Body of pancreas (tissue), 4 donors: ENCODE measurements at regions not wholly inside any gene's neighbourhood (a gene's known extent, or its start where the extent isn't known, plus 50 kb on each side); places are given as distances from the start of the nearest gene placed in this dataset.

Experiments
- ATAC-seq: fragments of 150-250 bp; one replicate; pipeline ENCODE4 v1.9.1; 2016
- DNase-seq, 4 donors: peaks; one replicate each; pipeline ENCODE4 v3.0.0-alpha.2; 2019
- H3K27ac ChIP-seq, 4 donors: fragments of 200-600 bp; sonication (generic); 1 replicate in 3 of 4; 2 replicates in 1 of 4; pipeline versions ENCODE4 v1.5.1 to v1.6.1; 2016 to 2019; ENCODE audit warnings: mild to moderate bottlenecking in 1 of 4, mixed read lengths in 1 of 4, moderate library complexity in 1 of 4
- H3K27me3 ChIP-seq, 2 donors: fragments of 200-600 bp; sonication (generic); one replicate each; pipeline ENCODE4 v1.6.0; 2016; ENCODE audit warnings: mild to moderate bottlenecking in 1 of 2
- H3K36me3 ChIP-seq, 2 donors: fragments of 200-600 bp; sonication (generic); replicated peaks in 1 of 2; 2 replicates each; pipeline ENCODE4 v1.5.1; 2016; ENCODE audit warnings: low read depth in 2 of 2; ENCODE audit not compliant: insufficient read depth in 1 of 2
- H3K4me1 ChIP-seq: fragments of 200-600 bp; sonication (generic); one replicate; pipeline ENCODE4 v1.6.0; 2016
- H3K4me3 ChIP-seq, 2 donors: fragments of 200-600 bp; sonication (generic); 1 replicate in 1 of 2; 2 replicates in 1 of 2; pipeline ENCODE4 v1.5.1; 2016 to 2019
- H3K9me3 ChIP-seq, 3 donors: fragments of 200-600 bp; sonication (generic); 1 replicate in 2 of 3; 2 replicates in 1 of 3; pipeline ENCODE4 v1.5.1; 2016
- POLR2A ChIP-seq, 3 donors: fragments of 450-650 bp; IDR thresholded peaks; one replicate each; pipeline ENCODE4 v1.6.1; 2016; ENCODE audit warnings: antibody characterized with exemption in 3 of 3, mild to moderate bottlenecking in 2 of 3
- WGBS, 2 donors: methylation state at CpG; one replicate each; pipeline ENCODE4 v1.1.5; 2017; 5-methylcytosine and 5-hydroxymethylcytosine counted together
- intact Hi-C: fragments of 100-400 bp; cut with DNase I; formaldehyde crosslinking; loops from one replicate; pipeline ENCODE4 v1.15.1; 2023
- TF ChIP-seq, protein P1 (sequence below), 7 experiments: fragments of 450-650 bp in 4 of 7; fragments of 200-600 bp in 3 of 7; sonication (generic) in 3 of 7; IDR thresholded peaks; one replicate each; pipeline ENCODE4 v1.5.1; 2016 to 2019; ENCODE audit warnings: antibody characterized with exemption in 7 of 7

DNA sequence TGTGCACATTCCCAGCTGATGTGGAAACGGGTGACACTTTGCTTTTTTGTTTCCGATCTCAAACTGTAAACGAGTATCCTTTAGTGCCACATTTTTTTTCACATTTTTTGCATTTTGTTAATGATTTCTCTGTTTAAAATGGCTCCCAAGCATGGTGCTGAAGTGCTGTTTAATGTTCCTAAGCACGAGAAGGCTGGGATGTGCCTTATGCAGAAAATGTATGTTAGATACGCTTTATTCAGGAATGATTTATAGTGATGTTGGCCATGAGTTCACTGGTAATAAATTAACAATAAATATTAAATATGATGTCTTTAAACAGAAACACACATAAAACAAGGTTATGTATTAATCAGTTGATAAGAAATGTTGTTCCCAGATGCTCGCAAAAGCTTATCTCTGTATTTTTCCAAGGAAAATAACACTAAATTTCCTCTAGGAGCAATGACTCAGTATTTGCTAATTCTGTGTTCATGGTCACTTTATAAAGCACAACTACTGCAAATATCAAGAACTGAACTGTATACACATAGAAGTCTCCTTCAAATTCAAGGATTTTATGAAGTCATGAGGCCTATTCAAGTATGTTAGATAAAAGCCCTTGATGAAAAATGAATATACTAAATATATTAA, 305.9 kb upstream of the SMIM30 start:
- WGBS, 2 donors: 32 to 38% methylated on average over 6 of the region's 6 CpGs
- H3K27ac ChIP-seq: peak overlapping the region in 2 of 4 donors; percentile 19 to 62
- DNase-seq (no peak), ATAC-seq (peak; percentile 61)
- intact Hi-C loops: no loop called here
- no peaks in the 10 kb centered on the region for H3K9me3 ChIP-seq
- H3K36me3 ChIP-seq: no peaks in the 10 kb centered on the region
- no peaks in the 10 kb centered on the region for H3K27me3 ChIP-seq
- H3K4me1 ChIP-seq: peaks cover 29% of the 10 kb centered on the region
- TF ChIP-seq, protein P1, sequence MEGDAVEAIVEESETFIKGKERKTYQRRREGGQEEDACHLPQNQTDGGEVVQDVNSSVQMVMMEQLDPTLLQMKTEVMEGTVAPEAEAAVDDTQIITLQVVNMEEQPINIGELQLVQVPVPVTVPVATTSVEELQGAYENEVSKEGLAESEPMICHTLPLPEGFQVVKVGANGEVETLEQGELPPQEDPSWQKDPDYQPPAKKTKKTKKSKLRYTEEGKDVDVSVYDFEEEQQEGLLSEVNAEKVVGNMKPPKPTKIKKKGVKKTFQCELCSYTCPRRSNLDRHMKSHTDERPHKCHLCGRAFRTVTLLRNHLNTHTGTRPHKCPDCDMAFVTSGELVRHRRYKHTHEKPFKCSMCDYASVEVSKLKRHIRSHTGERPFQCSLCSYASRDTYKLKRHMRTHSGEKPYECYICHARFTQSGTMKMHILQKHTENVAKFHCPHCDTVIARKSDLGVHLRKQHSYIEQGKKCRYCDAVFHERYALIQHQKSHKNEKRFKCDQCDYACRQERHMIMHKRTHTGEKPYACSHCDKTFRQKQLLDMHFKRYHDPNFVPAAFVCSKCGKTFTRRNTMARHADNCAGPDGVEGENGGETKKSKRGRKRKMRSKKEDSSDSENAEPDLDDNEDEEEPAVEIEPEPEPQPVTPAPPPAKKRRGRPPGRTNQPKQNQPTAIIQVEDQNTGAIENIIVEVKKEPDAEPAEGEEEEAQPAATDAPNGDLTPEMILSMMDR (IDR thresholded peaks at IDR 0.05): peak in 1 of 7 experiments; percentile 15
- no peak for TF ChIP-seq POLR2A (IDR thresholded peaks at IDR 0.05)
- no peak overlapping the region for H3K4me3 ChIP-seq

- no peak for TF ChIP-seq POLR2A (IDR thresholded peaks at IDR 0.05)
- TF ChIP-seq, protein P1 (IDR thresholded peaks at IDR 0.05): peak; percentile 33 to 93 (median 88)
- 31 to 40% methylated on average over 4 of the region's 4 CpGs for WGBS, 2 donors
- H3K27me3 ChIP-seq: no peaks in the 10 kb centered on the region
- ATAC-seq (peak; percentile 93), DNase-seq (peak; percentile 87 to 92 (median 90))
- no peaks in the 10 kb centered on the region for H3K36me3 ChIP-seq
- intact Hi-C loops: no loop called here
- peaks cover 29% of the 10 kb centered on the region for H3K4me1 ChIP-seq
- no peak overlapping the region for H3K27ac ChIP-seq
- H3K4me3 ChIP-seq: no peak overlapping the region
- no peaks in the 10 kb centered on the region for H3K9me3 ChIP-seq
These were observed 303.5 kb upstream of the SMIM30 start for GRCh38 chr7:113421696-113422330.

GRCh38 chr7:113414401-113415035, 296.2 kb upstream of the SMIM30 start:
- ATAC-seq: no peak
- no peak for DNase-seq
- Histone ChIP-seq H3K27ac (no peak overlapping the region), H3K27me3 (no peaks in the 10 kb centered on the region), H3K9me3 (no peaks in the 10 kb centered on the region), H3K36me3 (no peaks in the 10 kb centered on the region), H3K4me1 (no peaks in the 10 kb centered on the region), H3K4me3 (no peak overlapping the region)
- TF ChIP-seq, protein P1 (IDR thresholded peaks at IDR 0.05): no peak
- no peak for TF ChIP-seq POLR2A (IDR thresholded peaks at IDR 0.05)
- intact Hi-C loops: no loop called here
- WGBS, 2 donors: 30 to 31% methylated on average over 1 of the region's 1 CpG

GRCh38 chr7:113412410-113412809, 294.1 kb upstream of the SMIM30 start:
- Histone ChIP-seq H3K9me3 (no peaks in the 10 kb centered on the region), H3K4me3 (no peak overlapping the region), H3K36me3 (no peaks in the 10 kb centered on the region), H3K27ac (no peak overlapping the region), H3K27me3 (no peaks in the 10 kb centered on the region), H3K4me1 (no peaks in the 10 kb centered on the region)
- intact Hi-C loops: no loop called here
- ATAC-seq: no peak
- DNase-seq: no peak
- WGBS, 2 donors: 92 to 95% methylated on average over 1 of the region's 1 CpG
- TF ChIP-seq, protein P1 (IDR thresholded peaks at IDR 0.05): no peak
- no peak for TF ChIP-seq POLR2A (IDR thresholded peaks at IDR 0.05)
